ENCODE measurements at regions not wholly inside any gene's neighbourhood (a gene's known extent, or its start where the extent isn't known, plus 50 kb on each side); places are given as distances from the start of the nearest gene placed in this dataset.

DNA sequence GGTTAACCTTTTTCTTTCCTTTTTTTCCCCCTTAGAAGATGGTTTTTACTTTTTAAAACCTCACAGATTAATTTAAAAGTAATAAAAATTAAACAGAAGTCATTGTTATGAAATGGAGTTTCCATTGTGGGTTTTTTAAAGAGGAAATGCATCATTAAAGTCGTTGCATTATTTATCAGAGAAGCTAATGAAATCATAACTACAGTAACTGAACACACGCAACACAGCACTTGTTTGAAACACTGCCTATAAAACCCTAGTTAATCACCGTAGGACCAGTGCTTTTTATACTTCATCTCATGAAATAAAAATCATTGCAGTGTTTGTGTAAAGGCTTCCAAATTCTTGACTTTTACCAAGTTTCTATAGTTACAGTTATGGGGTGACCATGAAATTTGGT is 82.4 kb upstream of the NTRK2 start:
- Histone ChIP-seq H3K36me3 (replicated peaks) (no peaks in the 10 kb centered on the region), H3K27me3 (ENCODE audit: low read depth) (peaks cover 3% of the 10 kb centered on the region; the same call in 1 of the 2 replicates), H3K4me1 (no peaks in the 10 kb centered on the region), H3K9me3 (no peaks in the 10 kb centered on the region), H3K4me3 (no peak overlapping the region)
- in situ Hi-C loops (cut with MboI; ENCODE audit: low sequenced_read_pairs): no loop called here
- DNase-seq (ENCODE audit: low spot score in 2 of 2): no peak

DNA sequence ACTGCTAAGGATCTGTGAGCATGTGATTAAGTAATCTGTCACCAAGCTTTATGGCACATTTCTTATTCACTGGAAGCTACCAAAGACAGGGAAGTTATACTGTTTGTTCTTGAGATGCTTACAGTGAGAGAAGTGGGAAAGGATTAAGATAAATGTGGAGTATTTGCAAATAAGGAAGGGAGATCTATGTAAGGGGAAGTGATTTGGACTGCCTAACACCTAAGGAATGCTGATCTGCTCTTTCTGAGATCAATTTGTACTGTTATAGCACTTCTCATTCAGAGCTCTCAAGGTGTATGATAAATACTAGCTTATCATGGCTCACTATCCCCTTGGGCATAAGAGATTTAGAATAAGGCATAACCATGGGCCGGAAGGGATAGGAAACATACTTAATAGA is 80.0 kb upstream of the NTRK2 start:
- Histone ChIP-seq H3K36me3 (replicated peaks) (no peaks in the 10 kb centered on the region), H3K4me1 (no peaks in the 10 kb centered on the region), H3K27me3 (ENCODE audit: low read depth) (peaks cover 3% of the 10 kb centered on the region; the same call in 1 of the 2 replicates), H3K9me3 (no peaks in the 10 kb centered on the region), H3K4me3 (no peak overlapping the region)
- DNase-seq (ENCODE audit: low spot score in 2 of 2): no peak
- in situ Hi-C loops (cut with MboI; ENCODE audit: low sequenced_read_pairs): no loop called here

DNA sequence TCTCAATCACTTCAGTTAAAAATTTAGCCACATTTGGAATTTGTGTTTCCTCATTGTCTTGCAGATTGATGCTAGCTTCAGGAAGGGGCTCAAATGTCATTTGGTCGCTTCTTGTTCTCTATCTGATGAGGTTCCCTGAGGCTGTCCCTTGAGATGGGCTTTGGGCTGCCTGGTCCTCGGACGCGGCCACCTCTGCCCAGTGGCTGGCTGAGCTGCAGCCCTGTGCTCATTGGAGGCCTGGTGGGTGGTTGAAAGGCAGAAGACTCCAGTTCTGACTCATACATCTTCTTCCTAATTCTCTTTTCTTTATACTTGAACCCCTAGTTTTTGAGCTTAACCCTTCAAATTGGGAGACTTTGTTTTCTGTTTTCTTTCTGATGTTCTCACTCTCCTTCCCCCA is 78.8 kb upstream of the NTRK2 start:
- Histone ChIP-seq H3K27me3 (ENCODE audit: low read depth) (peaks cover 3% of the 10 kb centered on the region; the same call in 1 of the 2 replicates), H3K36me3 (replicated peaks) (no peaks in the 10 kb centered on the region), H3K4me1 (no peaks in the 10 kb centered on the region), H3K9me3 (no peaks in the 10 kb centered on the region), H3K4me3 (no peak overlapping the region)
- in situ Hi-C loops (cut with MboI; ENCODE audit: low sequenced_read_pairs): no loop called here
- no peak for DNase-seq (ENCODE audit: low spot score in 2 of 2)

DNA sequence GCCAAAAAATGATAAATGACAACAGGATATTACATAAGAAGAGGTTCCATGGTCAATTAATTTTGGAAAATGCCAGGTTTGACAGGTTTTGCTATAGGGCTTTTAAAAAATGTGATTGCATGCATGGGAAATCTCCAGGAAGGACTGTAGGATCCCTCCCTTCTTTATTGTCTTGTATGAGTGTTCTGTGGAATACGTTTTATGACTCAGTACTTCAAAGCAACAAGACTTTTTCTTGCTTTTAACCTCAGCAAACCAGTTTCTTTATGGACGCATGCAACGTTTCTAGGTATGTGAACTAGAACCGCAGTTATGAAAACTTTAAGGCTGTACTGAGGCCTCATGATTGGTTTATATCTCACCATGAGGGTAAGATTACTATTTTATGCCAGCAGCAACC is 76.6 kb upstream of the NTRK2 start:
- in situ Hi-C loops (cut with MboI; ENCODE audit: low sequenced_read_pairs): no loop called here
- H3K36me3 ChIP-seq (replicated peaks): no peaks in the 10 kb centered on the region
- H3K4me3 ChIP-seq: no peak overlapping the region
- no peaks in the 10 kb centered on the region for H3K9me3 ChIP-seq
- H3K4me1 ChIP-seq: no peaks in the 10 kb centered on the region
- H3K27me3 ChIP-seq (ENCODE audit: low read depth): no peaks in the 10 kb centered on the region
- no peak for DNase-seq (ENCODE audit: low spot score in 2 of 2)

DNA sequence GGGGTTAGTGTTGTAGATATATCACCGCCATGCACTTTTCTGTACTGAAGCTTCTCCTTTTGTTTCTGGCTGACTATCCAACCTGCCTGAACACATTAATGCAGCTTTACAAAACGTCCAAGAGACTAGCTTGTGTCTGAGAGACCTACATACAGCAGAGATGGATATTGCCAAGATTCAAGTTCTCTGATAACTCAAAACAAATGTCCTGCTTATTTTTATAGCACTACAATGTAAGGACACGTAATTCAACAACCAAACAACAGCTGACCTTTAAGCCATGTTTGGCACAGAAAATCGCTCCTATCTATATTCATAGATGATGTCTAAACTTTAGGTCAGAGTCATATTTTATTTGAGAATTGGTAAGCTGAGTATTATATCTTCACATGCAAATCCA is 76.2 kb upstream of the NTRK2 start:
- no peak for DNase-seq (ENCODE audit: low spot score in 2 of 2)
- Histone ChIP-seq H3K9me3 (no peaks in the 10 kb centered on the region), H3K36me3 (replicated peaks) (no peaks in the 10 kb centered on the region), H3K4me3 (no peak overlapping the region), H3K27me3 (ENCODE audit: low read depth) (no peaks in the 10 kb centered on the region), H3K4me1 (no peaks in the 10 kb centered on the region)
- in situ Hi-C loops (cut with MboI; ENCODE audit: low sequenced_read_pairs): no loop called here

DNA sequence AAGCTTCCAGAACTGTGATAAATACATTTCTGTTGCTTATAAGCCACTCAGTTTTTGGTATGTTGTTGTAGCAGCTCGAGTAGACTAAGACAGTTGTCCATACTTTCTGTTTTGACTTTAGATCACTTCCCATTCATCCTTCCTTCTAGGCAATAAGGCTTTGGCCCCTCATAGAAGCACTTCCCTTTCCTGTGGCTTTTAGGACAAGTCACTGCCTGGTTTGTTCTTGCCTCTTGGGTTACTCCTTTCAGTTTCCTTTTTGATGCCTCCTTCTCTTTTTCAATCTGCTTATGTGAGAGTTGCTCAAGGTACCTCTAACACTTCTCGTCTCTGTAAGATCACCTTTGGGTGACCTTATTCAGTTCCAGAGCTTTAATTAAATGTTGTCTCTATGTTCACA is 72.4 kb upstream of the NTRK2 start:
- H3K4me1 ChIP-seq: no peaks in the 10 kb centered on the region
- no peaks in the 10 kb centered on the region for H3K27me3 ChIP-seq (ENCODE audit: low read depth)
- H3K4me3 ChIP-seq: no peak overlapping the region
- H3K36me3 ChIP-seq (replicated peaks): no peaks in the 10 kb centered on the region
- no peaks in the 10 kb centered on the region for H3K9me3 ChIP-seq
- in situ Hi-C loops (cut with MboI; ENCODE audit: low sequenced_read_pairs): no loop called here
- no peak for DNase-seq (ENCODE audit: low spot score in 2 of 2)

DNA sequence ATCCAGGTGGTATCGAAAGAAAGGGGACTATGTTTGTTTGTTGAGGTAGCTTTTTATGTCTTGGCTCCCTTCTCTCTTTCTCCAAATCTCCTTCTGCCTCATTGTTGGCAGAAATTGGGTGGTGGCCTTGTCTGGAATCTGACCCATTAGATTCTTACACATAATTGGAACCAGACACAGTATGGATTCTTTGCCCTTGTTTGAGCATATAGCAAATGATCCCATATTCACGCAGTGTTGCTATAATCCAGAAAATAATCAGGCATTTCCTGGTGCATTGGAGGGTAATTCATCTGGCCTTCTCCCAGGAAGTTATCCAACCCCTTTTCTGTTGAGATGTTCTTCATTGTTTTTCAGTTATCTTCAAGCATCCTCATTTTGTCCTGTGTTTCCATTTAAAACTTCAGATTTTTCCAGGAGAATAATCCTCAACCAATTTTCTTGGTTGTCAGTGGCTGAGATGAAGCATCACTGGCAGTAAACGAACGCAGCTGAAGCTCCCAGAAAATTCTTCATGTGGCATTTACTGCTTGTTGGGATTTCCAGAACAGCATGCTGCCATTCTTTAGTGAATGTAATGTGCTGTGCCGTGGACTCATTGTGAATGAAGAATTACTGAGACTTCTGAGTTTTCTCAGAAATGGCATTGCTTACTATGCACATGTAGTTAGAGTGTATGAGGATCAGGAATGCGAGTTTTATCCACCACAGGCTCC is 70.5 kb upstream of the NTRK2 start:
- Histone ChIP-seq H3K27me3 (ENCODE audit: low read depth) (no peaks in the 10 kb centered on the region), H3K9me3 (no peaks in the 10 kb centered on the region), H3K4me3 (no peak overlapping the region), H3K36me3 (replicated peaks) (no peaks in the 10 kb centered on the region), H3K4me1 (no peaks in the 10 kb centered on the region)
- in situ Hi-C loops (cut with MboI; ENCODE audit: low sequenced_read_pairs): no loop called here
- no peak for DNase-seq (ENCODE audit: low spot score in 2 of 2)

DNA sequence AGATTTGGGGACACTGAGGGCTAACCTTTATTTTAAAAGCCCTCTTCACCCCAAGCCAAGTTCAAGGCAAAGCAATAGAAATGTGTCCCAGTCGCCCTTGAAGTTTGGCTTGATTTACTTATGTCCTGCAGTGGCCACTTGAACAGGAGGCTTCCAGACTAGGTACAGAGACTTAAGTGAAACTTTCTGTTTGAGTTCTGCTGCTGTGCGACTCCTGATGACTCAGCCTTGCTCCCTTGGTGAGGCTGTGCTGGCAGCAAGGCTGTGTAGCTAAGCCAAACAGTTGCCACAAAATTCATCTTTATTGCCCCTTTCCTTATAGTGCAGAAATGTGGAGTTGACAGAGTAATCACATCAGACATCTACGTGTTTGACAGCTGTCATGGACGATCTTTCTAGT is 68.8 kb upstream of the NTRK2 start:
- Histone ChIP-seq H3K27me3 (ENCODE audit: low read depth) (no peaks in the 10 kb centered on the region), H3K36me3 (replicated peaks) (no peaks in the 10 kb centered on the region), H3K4me1 (no peaks in the 10 kb centered on the region), H3K4me3 (no peak overlapping the region), H3K9me3 (no peaks in the 10 kb centered on the region)
- in situ Hi-C loops (cut with MboI; ENCODE audit: low sequenced_read_pairs): no loop called here
- DNase-seq (ENCODE audit: low spot score in 2 of 2): no peak

DNA sequence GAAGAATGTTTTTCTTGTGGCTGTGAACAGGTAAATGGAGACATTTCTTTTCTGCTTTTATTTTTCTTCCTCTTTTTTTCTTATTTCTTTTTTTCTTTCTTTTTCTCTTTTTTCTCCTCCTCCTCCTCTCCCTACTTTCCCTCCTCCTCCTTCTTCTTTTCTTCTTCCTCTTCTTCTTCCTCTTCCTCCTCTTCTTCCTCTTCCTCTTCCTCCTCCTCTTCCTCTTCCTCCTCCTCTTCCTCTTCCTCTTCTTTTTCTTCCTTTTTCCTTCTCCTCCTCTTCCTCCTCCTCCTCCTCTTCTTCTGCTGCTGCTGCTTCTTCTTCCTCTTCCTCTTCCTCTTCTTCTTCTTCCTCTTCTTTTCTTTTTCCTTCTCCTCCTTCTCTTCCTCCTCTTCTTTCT is 65.3 kb upstream of the NTRK2 start:
- in situ Hi-C loops (cut with MboI; ENCODE audit: low sequenced_read_pairs): no loop called here

DNA sequence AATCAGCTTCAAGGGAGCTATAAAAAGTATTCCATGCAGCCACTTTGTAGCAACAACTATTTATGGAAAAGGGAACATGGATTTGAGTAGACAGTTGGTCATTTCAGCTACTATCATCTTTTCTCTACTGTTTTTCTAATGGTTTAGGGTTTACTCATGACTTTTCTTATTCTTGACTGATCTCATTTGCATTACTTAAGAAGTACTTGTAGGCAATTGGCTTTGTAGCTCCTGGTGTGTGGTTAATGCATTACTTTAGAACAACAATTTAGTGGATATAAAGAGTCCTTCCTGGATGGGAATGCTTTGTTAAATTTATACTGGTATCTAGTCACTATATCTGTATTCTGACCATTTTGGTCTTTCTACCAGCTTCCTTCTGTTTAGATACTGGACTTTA is 59.8 kb upstream of the NTRK2 start:
- Histone ChIP-seq H3K36me3 (replicated peaks) (no peaks in the 10 kb centered on the region), H3K27me3 (ENCODE audit: low read depth) (peaks cover 2% of the 10 kb centered on the region; the same call in 1 of the 2 replicates), H3K4me1 (no peaks in the 10 kb centered on the region), H3K9me3 (no peaks in the 10 kb centered on the region), H3K4me3 (no peak overlapping the region)
- in situ Hi-C loops (cut with MboI; ENCODE audit: low sequenced_read_pairs): no loop called here
- no peak for DNase-seq (ENCODE audit: low spot score in 2 of 2)

More for the DNA sequence above, 65.3 kb upstream of the NTRK2 start:
- no peaks in the 10 kb centered on the region for H3K36me3 ChIP-seq (replicated peaks)
- H3K27me3 ChIP-seq (ENCODE audit: low read depth): 0 out of 2 replicates have a peak, but pooled peaks cover 2% of the 10 kb centered on the region
- no peaks in the 10 kb centered on the region for H3K4me1 ChIP-seq
- no peaks in the 10 kb centered on the region for H3K9me3 ChIP-seq
- DNase-seq (ENCODE audit: low spot score in 2 of 2): no peak
- H3K4me3 ChIP-seq: no peak overlapping the region

DNA sequence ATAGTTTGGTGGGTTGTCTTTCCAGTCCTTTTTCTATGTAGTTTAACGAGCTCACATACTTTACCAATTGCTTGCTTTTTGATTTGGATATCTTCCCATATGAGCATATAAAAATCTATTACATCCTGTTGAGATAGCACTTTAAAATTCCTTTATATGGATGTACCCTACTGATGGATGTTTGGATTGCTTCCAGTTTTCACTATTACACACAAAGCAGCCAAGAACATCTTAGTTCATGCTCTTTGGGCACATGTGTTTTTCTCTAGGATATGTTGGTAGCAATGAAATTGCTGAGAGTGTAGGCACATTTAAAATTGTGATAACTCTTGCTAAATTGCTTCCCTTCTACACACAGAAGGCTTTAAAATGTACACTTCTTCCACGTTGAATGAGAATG is 56.1 kb upstream of the NTRK2 start:
- H3K27me3 ChIP-seq (ENCODE audit: low read depth): no peaks in the 10 kb centered on the region; the same call in 1 of the 2 replicates
- DNase-seq (ENCODE audit: low spot score in 2 of 2): no peak
- no peaks in the 10 kb centered on the region for H3K4me1 ChIP-seq
- no peak overlapping the region for H3K4me3 ChIP-seq
- in situ Hi-C loops (cut with MboI; ENCODE audit: low sequenced_read_pairs): no loop called here
- H3K9me3 ChIP-seq: no peaks in the 10 kb centered on the region
- H3K36me3 ChIP-seq (replicated peaks): no peaks in the 10 kb centered on the region

DNA sequence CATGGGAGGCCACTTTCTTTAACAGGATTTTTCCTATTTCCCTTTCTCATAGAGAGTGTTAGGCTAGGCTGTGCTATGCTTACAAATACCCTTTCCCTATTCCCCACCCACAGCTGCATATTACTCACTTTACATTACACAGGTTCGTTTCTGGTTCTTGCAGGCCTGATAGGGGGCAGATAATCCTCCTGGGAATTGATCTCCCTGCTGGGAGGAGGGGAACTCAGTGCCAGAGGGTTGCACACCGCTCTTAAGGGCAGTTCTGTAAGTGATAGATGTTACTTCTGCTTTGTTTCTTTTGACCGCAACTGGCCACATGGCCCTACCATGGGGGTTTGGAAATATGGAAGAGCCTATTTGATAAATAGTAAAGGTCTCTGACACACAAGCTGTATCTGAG is 54.0 kb upstream of the NTRK2 start:
- no peaks in the 10 kb centered on the region for H3K4me1 ChIP-seq
- no peaks in the 10 kb centered on the region; the same call in 1 of the 2 replicates for H3K27me3 ChIP-seq (ENCODE audit: low read depth)
- DNase-seq (ENCODE audit: low spot score in 2 of 2): no peak
- no peaks in the 10 kb centered on the region for H3K9me3 ChIP-seq
- no peak overlapping the region for H3K4me3 ChIP-seq
- in situ Hi-C loops (cut with MboI; ENCODE audit: low sequenced_read_pairs): no loop called here
- H3K36me3 ChIP-seq (replicated peaks): no peaks in the 10 kb centered on the region

DNA sequence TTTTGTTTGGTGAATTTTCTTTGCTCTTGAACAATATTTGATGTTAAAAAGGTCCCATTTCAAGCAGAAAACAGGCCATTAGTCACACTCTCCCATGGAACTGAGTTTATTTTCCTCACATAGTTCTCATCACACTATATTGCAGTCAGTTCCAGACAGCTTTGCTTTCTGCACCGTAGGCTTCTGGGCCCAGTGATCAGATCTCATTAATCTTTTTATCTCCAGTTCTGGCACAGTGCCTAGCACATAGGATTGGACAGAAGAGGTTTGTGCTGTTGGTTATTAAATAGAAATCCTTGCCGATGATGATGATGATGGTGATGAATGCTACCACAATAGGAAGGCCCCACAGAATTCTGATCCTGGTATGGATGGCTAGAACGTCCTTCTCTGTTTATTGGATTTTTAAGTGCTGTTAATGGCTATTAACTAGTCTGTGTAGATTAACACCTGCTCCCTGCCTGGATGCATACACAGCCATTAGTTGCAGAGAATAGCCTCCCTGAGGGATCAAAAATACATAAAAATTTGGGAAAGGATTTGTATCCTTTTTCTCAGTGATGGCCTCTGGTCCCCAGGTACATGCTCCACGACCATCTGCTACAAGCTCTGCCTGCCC is 52.0 kb upstream of the NTRK2 start:
- H3K27me3 ChIP-seq (ENCODE audit: low read depth): no peaks in the 10 kb centered on the region; the same call in 1 of the 2 replicates
- DNase-seq (ENCODE audit: low spot score in 2 of 2): no peak
- no peaks in the 10 kb centered on the region for H3K9me3 ChIP-seq
- H3K4me3 ChIP-seq: no peak overlapping the region
- no peaks in the 10 kb centered on the region for H3K36me3 ChIP-seq (replicated peaks)
- no peaks in the 10 kb centered on the region for H3K4me1 ChIP-seq
- in situ Hi-C loops (cut with MboI; ENCODE audit: low sequenced_read_pairs): no loop called here

All from HAP-1 (cell line).